ENCODE measurements at regions not wholly inside any gene's neighbourhood (a gene's known extent, or its start where the extent isn't known, plus 50 kb on each side); places are given as distances from the start of the nearest gene placed in this dataset.

GRCh38 chr12:94799136-94799535, 148.8 kb upstream of the TMCC3 start:
- Histone ChIP-seq H3K4me1 (peaks cover 0 to 14% (median 7%) of the 10 kb centered on the region in 4 donors), H3K9me3 (no peaks in the 10 kb centered on the region), H3K36me3 (no peaks in the 10 kb centered on the region), H3K27me3 (no peaks in the 10 kb centered on the region), H3K4me3 (no peak overlapping the region), H3K27ac (replicated peaks in 1 of 4) (no peak overlapping the region)
- DNase-seq (ENCODE audit: extremely low spot score) = no peak
- intact Hi-C loops (cut with DNase I) = no loop called here
- WGBS = 94% methylated on average over 2 of the region's 2 CpGs
- TF ChIP-seq POLR2A (IDR thresholded peaks at IDR 0.05; ENCODE audit: low read depth) = no peak
- no peak for TF ChIP-seq POLR2AphosphoS5 (IDR thresholded peaks at IDR 0.05)
- TF ChIP-seq EP300 (IDR thresholded peaks at IDR 0.05) = no peak
- TF ChIP-seq, protein P1, sequence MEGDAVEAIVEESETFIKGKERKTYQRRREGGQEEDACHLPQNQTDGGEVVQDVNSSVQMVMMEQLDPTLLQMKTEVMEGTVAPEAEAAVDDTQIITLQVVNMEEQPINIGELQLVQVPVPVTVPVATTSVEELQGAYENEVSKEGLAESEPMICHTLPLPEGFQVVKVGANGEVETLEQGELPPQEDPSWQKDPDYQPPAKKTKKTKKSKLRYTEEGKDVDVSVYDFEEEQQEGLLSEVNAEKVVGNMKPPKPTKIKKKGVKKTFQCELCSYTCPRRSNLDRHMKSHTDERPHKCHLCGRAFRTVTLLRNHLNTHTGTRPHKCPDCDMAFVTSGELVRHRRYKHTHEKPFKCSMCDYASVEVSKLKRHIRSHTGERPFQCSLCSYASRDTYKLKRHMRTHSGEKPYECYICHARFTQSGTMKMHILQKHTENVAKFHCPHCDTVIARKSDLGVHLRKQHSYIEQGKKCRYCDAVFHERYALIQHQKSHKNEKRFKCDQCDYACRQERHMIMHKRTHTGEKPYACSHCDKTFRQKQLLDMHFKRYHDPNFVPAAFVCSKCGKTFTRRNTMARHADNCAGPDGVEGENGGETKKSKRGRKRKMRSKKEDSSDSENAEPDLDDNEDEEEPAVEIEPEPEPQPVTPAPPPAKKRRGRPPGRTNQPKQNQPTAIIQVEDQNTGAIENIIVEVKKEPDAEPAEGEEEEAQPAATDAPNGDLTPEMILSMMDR (IDR thresholded peaks at IDR 0.05) = no peak

DNA sequence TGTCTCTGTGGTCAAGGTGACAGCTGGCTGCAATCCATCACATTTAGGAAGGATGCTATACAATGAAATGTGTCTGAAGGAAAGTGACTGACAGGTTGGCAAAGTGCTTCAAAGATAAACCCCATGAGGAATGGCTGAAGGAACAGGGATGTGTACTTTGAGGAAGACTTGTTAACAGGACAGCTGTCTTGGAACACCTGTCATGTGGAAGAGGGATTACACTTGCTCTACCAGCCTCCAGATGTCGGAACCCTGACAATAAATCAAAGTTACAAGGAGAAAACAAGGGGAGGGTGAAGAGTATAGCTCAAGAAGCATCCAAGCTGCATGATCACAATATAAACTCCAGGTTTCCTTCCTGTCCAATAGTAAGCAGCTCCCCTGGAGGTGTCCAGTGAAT, 147.8 kb upstream of the TMCC3 start:
- H3K9me3 ChIP-seq = no peaks in the 10 kb centered on the region
- H3K4me1 ChIP-seq = peaks cover 0 to 20% (median 9%) of the 10 kb centered on the region in 4 donors
- H3K4me3 ChIP-seq = no peak overlapping the region
- intact Hi-C loops (cut with DNase I) = no loop called here
- 69% methylated on average over 1 of the region's 1 CpG for WGBS
- H3K36me3 ChIP-seq = no peaks in the 10 kb centered on the region
- TF ChIP-seq POLR2A (IDR thresholded peaks at IDR 0.05; ENCODE audit: low read depth) = no peak
- TF ChIP-seq, protein P1 (IDR thresholded peaks at IDR 0.05) = no peak
- TF ChIP-seq POLR2AphosphoS5 (IDR thresholded peaks at IDR 0.05) = no peak
- no peak for TF ChIP-seq EP300 (IDR thresholded peaks at IDR 0.05)
- DNase-seq (ENCODE audit: extremely low spot score) = no peak
- H3K27me3 ChIP-seq = no peaks in the 10 kb centered on the region
- H3K27ac ChIP-seq (replicated peaks in 1 of 4) = no peak overlapping the region

DNA sequence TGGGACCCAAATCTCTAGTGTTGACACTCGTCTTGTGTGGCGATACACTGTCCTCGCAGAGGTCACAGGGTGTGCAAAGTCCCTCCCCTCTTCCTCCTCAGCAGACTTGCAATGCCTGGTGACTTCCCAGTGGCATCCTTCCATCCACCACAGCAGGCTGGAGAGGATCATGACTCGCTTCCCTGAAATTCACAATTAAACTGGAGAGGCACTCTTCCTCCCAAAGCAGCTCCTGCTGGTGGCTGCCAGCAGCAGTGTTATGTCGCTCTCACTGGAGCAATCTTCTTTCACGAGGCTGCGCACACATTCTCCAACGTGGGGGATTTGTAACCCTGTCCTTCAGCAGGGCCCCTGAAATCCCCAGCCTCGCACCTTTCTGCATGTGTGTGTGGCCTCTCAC, 145.2 kb upstream of the TMCC3 start:
- H3K36me3 ChIP-seq = no peaks in the 10 kb centered on the region
- H3K4me1 ChIP-seq = peaks cover 0 to 26% (median 17%) of the 10 kb centered on the region in 4 donors
- no peak overlapping the region for H3K4me3 ChIP-seq
- no peaks in the 10 kb centered on the region for H3K9me3 ChIP-seq
- intact Hi-C loops (cut with DNase I) = no loop called here
- no peak for DNase-seq (ENCODE audit: extremely low spot score)
- no peak overlapping the region for H3K27ac ChIP-seq (replicated peaks in 1 of 4)
- no peaks in the 10 kb centered on the region for H3K27me3 ChIP-seq
- 88% methylated on average over 9 of the region's 9 CpGs for WGBS
- TF ChIP-seq, protein P1 (IDR thresholded peaks at IDR 0.05) = no peak
- TF ChIP-seq EP300 (IDR thresholded peaks at IDR 0.05) = no peak
- TF ChIP-seq POLR2A (IDR thresholded peaks at IDR 0.05; ENCODE audit: low read depth) = no peak
- no peak for TF ChIP-seq POLR2AphosphoS5 (IDR thresholded peaks at IDR 0.05)

DNA sequence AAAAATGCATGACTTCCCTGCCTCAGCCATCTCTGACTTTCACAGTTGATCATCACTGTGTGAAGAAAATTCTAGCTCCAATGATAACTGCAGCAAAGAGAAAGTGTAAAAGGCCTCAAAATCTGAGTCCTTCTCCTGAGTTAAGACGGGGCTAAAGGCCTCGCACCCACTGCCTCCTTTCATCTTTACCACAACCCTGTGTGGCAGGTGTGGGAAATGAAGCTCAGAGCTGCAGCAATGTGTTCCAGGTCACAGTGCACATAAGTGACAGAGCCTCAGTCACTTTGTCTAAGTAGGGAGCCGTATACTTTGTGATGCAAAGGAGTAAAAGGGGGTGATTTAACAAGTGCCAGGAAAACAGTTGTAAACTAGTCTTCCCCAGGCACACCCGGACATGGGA, 144.7 kb upstream of the TMCC3 start:
- intact Hi-C loops (cut with DNase I) = no loop called here
- TF ChIP-seq POLR2A (IDR thresholded peaks at IDR 0.05; ENCODE audit: low read depth) (no peak), EP300 (IDR thresholded peaks at IDR 0.05) (no peak), POLR2AphosphoS5 (IDR thresholded peaks at IDR 0.05) (no peak)
- TF ChIP-seq, protein P1 (IDR thresholded peaks at IDR 0.05) = no peak
- Histone ChIP-seq H3K4me3 (no peak overlapping the region), H3K9me3 (no peaks in the 10 kb centered on the region), H3K4me1 (peaks cover 0 to 26% (median 17%) of the 10 kb centered on the region in 4 donors), H3K36me3 (no peaks in the 10 kb centered on the region), H3K27ac (replicated peaks in 1 of 4) (no peak overlapping the region), H3K27me3 (no peaks in the 10 kb centered on the region)
- no peak for DNase-seq (ENCODE audit: extremely low spot score)
- 92% methylated on average over 4 of the region's 4 CpGs for WGBS

DNA sequence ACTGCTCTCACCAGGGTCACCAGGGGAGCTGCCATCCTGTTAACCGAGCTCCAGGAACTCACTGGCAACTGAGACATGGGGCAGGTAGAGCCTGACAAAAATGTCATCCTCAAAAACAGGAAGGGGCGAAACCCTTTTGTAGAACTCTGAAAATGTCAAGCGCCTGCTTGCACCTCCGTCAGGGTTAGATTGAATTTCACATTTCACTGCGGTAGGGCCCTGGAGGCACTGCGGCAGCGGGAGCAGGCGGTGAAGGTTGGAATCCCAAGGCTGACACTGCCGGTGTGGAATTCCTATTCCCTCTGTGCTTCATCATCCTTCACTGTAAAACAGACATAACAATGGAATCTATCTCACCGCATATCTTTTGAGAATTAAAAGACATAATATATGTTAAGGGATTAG, 142.8 kb upstream of the TMCC3 start:
- Histone ChIP-seq H3K27me3 (no peaks in the 10 kb centered on the region), H3K27ac (replicated peaks in 1 of 4) (no peak overlapping the region), H3K4me1 (peaks cover 0 to 26% (median 17%) of the 10 kb centered on the region in 4 donors), H3K9me3 (no peaks in the 10 kb centered on the region), H3K36me3 (no peaks in the 10 kb centered on the region), H3K4me3 (no peak overlapping the region)
- 58% methylated on average over 10 of the region's 10 CpGs for WGBS
- intact Hi-C loops (cut with DNase I) = no loop called here
- TF ChIP-seq POLR2A (IDR thresholded peaks at IDR 0.05; ENCODE audit: low read depth) (no peak), EP300 (IDR thresholded peaks at IDR 0.05) (no peak), POLR2AphosphoS5 (IDR thresholded peaks at IDR 0.05) (no peak)
- TF ChIP-seq, protein P1 (IDR thresholded peaks at IDR 0.05) = no peak
- no peak for DNase-seq (ENCODE audit: extremely low spot score)

Data from esophagus muscularis mucosa (tissue), 4 donors.